Endothelial cell of umbilical vein (primary cell): ENCODE measurements at regions not wholly inside any gene's neighbourhood (a gene's known extent, or its start where the extent isn't known, plus 50 kb on each side); places are given as distances from the start of the nearest gene placed in this dataset.

Experiments used
- BruUV-seq: library from RNA; stranded (reverse); fragments of 400-500 nt; replicated peaks from 2 replicates; lab custom pipeline; 2021; lab: Mats Ljungman, UMichigan
- CTCF ChIA-PET: fragments of 300-600, 350-600 bp; sonication (Branson Sonifier 250); formaldehyde crosslinking; loops from one replicate; lab custom pipeline; 2021; ENCODE audit warnings: antibody characterized with exemption, inconsistent platforms; lab: Charles Lee
- POLR2A ChIA-PET: fragments of 300-600, 350-600 bp; sonication (Branson Sonifier 250); formaldehyde crosslinking; loops from one replicate; lab custom pipeline; 2021; ENCODE audit warnings: antibody characterized with exemption, inconsistent platforms; lab: Charles Lee
- DNase-seq: peaks from one replicate; pipeline ENCODE4 v3.0.0-alpha.2; 2011; ENCODE audit warnings: low read depth, low spot score
- FAIRE-seq: peaks from 2 replicates; lab custom pipeline; 2011; peaks lifted over from hg19 to GRCh38; lab: Jason Lieb, UNC
- H2AFZ ChIP-seq: 2 replicates; pipeline ENCODE4 v1.6.0; 2012; ENCODE audit warnings: low read depth, low read length, control low read depth, inconsistent platforms
- H3K27ac ChIP-seq: 2 replicates; pipeline ENCODE4 v1.5.1; 2011; ENCODE audit warnings: low read depth, mild to moderate bottlenecking, control low read depth, low read length, moderate library complexity; ENCODE audit not compliant: insufficient read depth
- H3K27me3 ChIP-seq, 2 experiments: 2 replicates each; pipeline versions ENCODE4 v1.6.0 to v1.6.1; 2011; ENCODE audit warnings: low read length in 2 of 2, mixed read lengths in 1 of 2; ENCODE audit not compliant: control insufficient read depth in 2 of 2, insufficient read depth in 2 of 2
- H3K36me3 ChIP-seq, 2 experiments: 2 replicates in 1 of 2; 3 replicates in 1 of 2; pipeline ENCODE4 v1.5.1; 2011; ENCODE audit warnings: low read length in 2 of 2, mild to moderate bottlenecking in 1 of 2, moderate library complexity in 1 of 2; ENCODE audit not compliant: control insufficient read depth in 2 of 2, insufficient read depth in 2 of 2; ENCODE audit errors: extremely low read depth in 1 of 2
- H3K4me1 ChIP-seq: 3 replicates; pipeline ENCODE4 v1.5.1; 2011; ENCODE audit warnings: mild to moderate bottlenecking, low read length; ENCODE audit not compliant: control insufficient read depth, insufficient read depth; ENCODE audit errors: extremely low read depth
- H3K4me2 ChIP-seq: 2 replicates; pipeline ENCODE4 v1.6.1; 2011; ENCODE audit warnings: low read length, control low read depth, mixed read lengths; ENCODE audit not compliant: insufficient read depth
- H3K4me3 ChIP-seq, 3 experiments: fragments of 200-600 bp in 1 of 3; sonication (generic), shearing (Covaris generic) in 1 of 3; replicated peaks in 1 of 3; 2 replicates each; pipeline ENCODE4 v1.5.1; 2011 to 2016; ENCODE audit warnings: control low read depth in 3 of 3, low read length in 3 of 3, mild to moderate bottlenecking in 2 of 3, inconsistent platforms in 1 of 3, low read depth in 1 of 3, moderate library complexity in 1 of 3; ENCODE audit not compliant: insufficient read depth in 1 of 3
- H3K79me2 ChIP-seq: 2 replicates; pipeline ENCODE4 v1.6.0; 2012; ENCODE audit warnings: low read length, inconsistent platforms; ENCODE audit not compliant: control insufficient read depth, insufficient read depth
- H3K9ac ChIP-seq: replicated peaks from 2 replicates; pipeline ENCODE3; 2011; ENCODE audit warnings: low read length, control low read depth; ENCODE audit not compliant: insufficient read depth; ENCODE audit errors: extremely low read depth
- H3K9me1 ChIP-seq: replicated peaks from 3 replicates; pipeline ENCODE4 v1.6.0; 2011; ENCODE audit warnings: mild to moderate bottlenecking, low read length; ENCODE audit not compliant: control insufficient read depth, insufficient read depth; ENCODE audit errors: extremely low read depth
- H3K9me3 ChIP-seq: replicated peaks from 2 replicates; pipeline ENCODE4 v1.5.1; 2012; ENCODE audit warnings: low read length, inconsistent platforms; ENCODE audit not compliant: control insufficient read depth, insufficient read depth
- H4K20me1 ChIP-seq: replicated peaks from 2 replicates; pipeline ENCODE3; 2011; ENCODE audit warnings: mild to moderate bottlenecking, low read length; ENCODE audit not compliant: control insufficient read depth, insufficient read depth; ENCODE audit errors: extremely low read depth
- EZH2 ChIP-seq: IDR thresholded peaks from 2 replicates; pipeline ENCODE4 v1.6.1; 2012; ENCODE audit warnings: borderline replicate concordance, low read depth, mild to moderate bottlenecking, moderate library complexity, low read length, inconsistent platforms; ENCODE audit not compliant: severe bottlenecking
- FOS ChIP-seq: IDR thresholded peaks from 2 replicates; pipeline ENCODE4 v1.6.1; 2011; ENCODE audit warnings: mild to moderate bottlenecking, low read length, moderate library complexity, borderline replicate concordance; ENCODE audit not compliant: insufficient read depth
- JUN ChIP-seq: IDR thresholded peaks from 2 replicates; pipeline ENCODE4 v1.6.1; 2011; ENCODE audit warnings: borderline replicate concordance, low read depth; ENCODE audit not compliant: insufficient read length, insufficient read depth
- MYC ChIP-seq: IDR thresholded peaks from one replicate; pipeline ENCODE4 v1.6.1; 2011; ENCODE audit warnings: mild to moderate bottlenecking, low read depth, low read length
- POLR2A ChIP-seq: IDR thresholded peaks from 2 replicates; pipeline ENCODE4 v1.6.1; 2012; ENCODE audit warnings: low read depth, mild to moderate bottlenecking, control low read depth, low read length
- POLR2AphosphoS5 ChIP-seq: IDR thresholded peaks from 2 replicates; pipeline ENCODE4 v1.6.1; 2012; ENCODE audit warnings: low read depth, mild to moderate bottlenecking, control low read depth, low read length, moderate library complexity; ENCODE audit not compliant: insufficient read depth
- dilution Hi-C: fragments of 300-500 bp; cut with MboI; formaldehyde crosslinking; loops from one replicate; pipeline ENCODE4 v1.15.0; 2019; ENCODE audit warnings: low sequenced_read_pairs; ENCODE audit not compliant: extremely low pct_ligation_motif_present
- intact Hi-C: fragments of 100-400 bp; cut with micrococcal nuclease; formaldehyde crosslinking; loops from one replicate; pipeline ENCODE4 v1.10.0; 2022
- TF ChIP-seq, protein P1 (sequence below), 2 donors: IDR thresholded peaks; 1 replicate in 1 of 2; 2 replicates in 1 of 2; pipeline ENCODE4 v1.5.1; 2011; ENCODE audit warnings: low read length in 2 of 2, mild to moderate bottlenecking in 2 of 2, moderate library complexity in 2 of 2, control low read depth in 1 of 2, inconsistent platforms in 1 of 2, low read depth in 1 of 2; ENCODE audit not compliant: insufficient read depth in 1 of 2; ENCODE audit errors: extremely low read depth in 1 of 2
- TF ChIP-seq, protein P2 (sequence below): IDR thresholded peaks from 2 replicates; pipeline ENCODE4 v1.6.1; 2011; ENCODE audit not compliant: insufficient read depth, insufficient read length

DNA sequence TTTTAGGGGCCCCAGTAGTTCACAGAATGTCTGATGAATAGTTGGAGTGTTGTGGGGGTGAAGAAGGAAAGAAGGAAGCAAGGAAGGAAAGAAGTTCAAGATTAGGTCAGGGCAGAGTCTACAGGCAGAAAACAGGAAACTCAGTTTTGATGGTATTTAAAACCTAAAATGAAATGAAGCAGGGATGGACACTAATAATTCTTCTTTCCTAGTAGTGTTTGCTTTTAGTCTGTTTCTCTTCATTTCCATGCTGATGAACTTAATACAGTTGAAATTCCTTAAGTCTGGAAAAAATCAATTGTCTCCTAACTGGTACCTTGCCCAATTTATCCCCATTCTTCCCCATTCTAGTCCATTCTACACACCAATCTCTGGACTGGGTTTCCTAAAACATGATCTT lies 59.0 kb upstream of the GSAP start:
- intact Hi-C loops (no loop called here), dilution Hi-C loops (no loop called here)
- H3K4me1 ChIP-seq: peaks cover 8% of the 10 kb centered on the region
- DNase-seq (peak; percentile 49), FAIRE-seq (peak; percentile 37)
- H3K27me3 ChIP-seq: no peaks in the 10 kb centered on the region
- TF ChIP-seq POLR2A (no peak), MYC (no peak)
- TF ChIP-seq, protein P1, sequence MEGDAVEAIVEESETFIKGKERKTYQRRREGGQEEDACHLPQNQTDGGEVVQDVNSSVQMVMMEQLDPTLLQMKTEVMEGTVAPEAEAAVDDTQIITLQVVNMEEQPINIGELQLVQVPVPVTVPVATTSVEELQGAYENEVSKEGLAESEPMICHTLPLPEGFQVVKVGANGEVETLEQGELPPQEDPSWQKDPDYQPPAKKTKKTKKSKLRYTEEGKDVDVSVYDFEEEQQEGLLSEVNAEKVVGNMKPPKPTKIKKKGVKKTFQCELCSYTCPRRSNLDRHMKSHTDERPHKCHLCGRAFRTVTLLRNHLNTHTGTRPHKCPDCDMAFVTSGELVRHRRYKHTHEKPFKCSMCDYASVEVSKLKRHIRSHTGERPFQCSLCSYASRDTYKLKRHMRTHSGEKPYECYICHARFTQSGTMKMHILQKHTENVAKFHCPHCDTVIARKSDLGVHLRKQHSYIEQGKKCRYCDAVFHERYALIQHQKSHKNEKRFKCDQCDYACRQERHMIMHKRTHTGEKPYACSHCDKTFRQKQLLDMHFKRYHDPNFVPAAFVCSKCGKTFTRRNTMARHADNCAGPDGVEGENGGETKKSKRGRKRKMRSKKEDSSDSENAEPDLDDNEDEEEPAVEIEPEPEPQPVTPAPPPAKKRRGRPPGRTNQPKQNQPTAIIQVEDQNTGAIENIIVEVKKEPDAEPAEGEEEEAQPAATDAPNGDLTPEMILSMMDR (IDR thresholded peaks at IDR 0.05; ENCODE audit: extremely low read depth in 1 of 2, insufficient read depth in 1 of 2, low read depth in 1 of 2, low read length in 2 of 2): no peak
- no peaks in the 10 kb centered on the region for H4K20me1 ChIP-seq
- H3K9me3 ChIP-seq: no peaks in the 10 kb centered on the region
- POLR2A ChIA-PET: no interaction called here
- peak overlapping the region; percentile 64 for H3K4me2 ChIP-seq
- peak overlapping the region; percentile 29 for H2AFZ ChIP-seq
- H3K9me1 ChIP-seq: no peaks in the 10 kb centered on the region
- no peak overlapping the region for H3K9ac ChIP-seq
- H3K36me3 ChIP-seq: no peaks in the 10 kb centered on the region
- CTCF ChIA-PET: interaction anchor here (0.6 to 2.0 kb wide), 4 partner anchors 11 to 98 kb away, joined by 4 to 5 read pairs (median 4); no protein-coding TSS in a partner anchor
- BruUV-seq: no TSS peak
- no peaks in the 10 kb centered on the region for H3K79me2 ChIP-seq
- no peak overlapping the region for H3K4me3 ChIP-seq
- H3K27ac ChIP-seq: no peak overlapping the region

DNA sequence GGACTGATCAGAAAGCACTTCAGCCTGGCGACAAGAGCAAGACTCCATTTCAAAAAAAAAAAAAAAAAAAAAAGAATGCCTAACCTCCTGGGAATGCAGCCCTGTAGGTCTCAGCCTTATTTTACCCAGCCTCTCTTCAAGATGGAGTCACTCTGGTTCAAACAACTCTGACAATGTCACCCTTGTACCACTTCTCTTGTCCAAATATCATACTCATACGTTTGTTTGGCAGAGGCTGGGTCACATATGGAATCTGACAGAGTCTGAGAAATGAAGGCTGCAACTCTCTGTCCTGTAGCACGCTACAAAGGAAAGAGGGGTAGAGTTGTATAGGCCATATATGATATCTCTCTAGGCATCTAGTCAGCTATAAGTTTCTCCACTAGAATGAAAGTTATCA lies 58.6 kb upstream of the GSAP start:
- no peaks in the 10 kb centered on the region for H3K27me3 ChIP-seq
- no peaks in the 10 kb centered on the region for H3K79me2 ChIP-seq
- DNase-seq (no peak), FAIRE-seq (no peak)
- no peaks in the 10 kb centered on the region for H3K9me1 ChIP-seq
- H3K4me3 ChIP-seq: no peak overlapping the region
- dilution Hi-C loops: no loop called here
- intact Hi-C loops: no loop called here
- TF ChIP-seq EZH2: no peak
- TF ChIP-seq POLR2AphosphoS5: no peak
- TF ChIP-seq, protein P1 (IDR thresholded peaks at IDR 0.05; ENCODE audit: extremely low read depth in 1 of 2, insufficient read depth in 1 of 2, low read depth in 1 of 2, low read length in 2 of 2): no peak
- TF ChIP-seq MYC: no peak
- TF ChIP-seq FOS: no peak
- TF ChIP-seq, protein P2, sequence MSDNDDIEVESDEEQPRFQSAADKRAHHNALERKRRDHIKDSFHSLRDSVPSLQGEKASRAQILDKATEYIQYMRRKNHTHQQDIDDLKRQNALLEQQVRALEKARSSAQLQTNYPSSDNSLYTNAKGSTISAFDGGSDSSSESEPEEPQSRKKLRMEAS: no peak
- no peak for TF ChIP-seq POLR2A
- TF ChIP-seq JUN: no peak
- H3K9ac ChIP-seq: no peak overlapping the region
- no peak overlapping the region for H3K4me2 ChIP-seq
- H3K9me3 ChIP-seq: no peaks in the 10 kb centered on the region
- peaks cover 8% of the 10 kb centered on the region for H3K4me1 ChIP-seq
- H4K20me1 ChIP-seq: no peaks in the 10 kb centered on the region
- no TSS peak for BruUV-seq
- H3K27ac ChIP-seq: no peak overlapping the region
- ChIA-PET POLR2A (no interaction called here), CTCF (interaction anchor here (0.6 to 2.0 kb wide), 2 partner anchors 12 to 97 kb away, joined by 4 to 5 read pairs; no protein-coding TSS in a partner anchor)
- H3K36me3 ChIP-seq: no peaks in the 10 kb centered on the region
- H2AFZ ChIP-seq: peak overlapping the region; percentile 29
